HEK293T (cell line): ENCODE measurements at regions not wholly inside any gene's neighbourhood (a gene's known extent, or its start where the extent isn't known, plus 50 kb on each side); places are given as distances from the start of the nearest gene placed in this dataset.

ENCODE experiments used
- ARNT ChIP-seq: fragments of 450-650 bp; IDR thresholded peaks from 2 replicates; pipeline ENCODE4 v1.6.1; 2017; ENCODE audit warnings: mild to moderate bottlenecking
- BHLHE40 ChIP-seq: fragments of 450-650 bp; IDR thresholded peaks from 2 replicates; pipeline ENCODE4 v1.6.1; 2016; ENCODE audit warnings: mild to moderate bottlenecking, moderate library complexity, borderline replicate concordance
- ELF4 ChIP-seq: fragments of 450-650 bp; IDR thresholded peaks from 2 replicates; pipeline ENCODE4 v1.6.1; 2017; ENCODE audit warnings: antibody characterized with exemption
- FOXA1 ChIP-seq: fragments of 450-650 bp; IDR thresholded peaks from 2 replicates; pipeline ENCODE4 v1.6.1; 2016; ENCODE audit warnings: mild to moderate bottlenecking
- FOXM1 ChIP-seq: fragments of 450-650 bp; IDR thresholded peaks from 2 replicates; pipeline ENCODE4 v1.6.1; 2017; ENCODE audit warnings: mild to moderate bottlenecking, borderline replicate concordance
- HDGF ChIP-seq: fragments of 450-650 bp; IDR thresholded peaks from 2 replicates; pipeline ENCODE4 v1.6.1; 2017; ENCODE audit warnings: antibody characterized with exemption, borderline replicate concordance
- NFRKB ChIP-seq: fragments of 450-650 bp; IDR thresholded peaks from 2 replicates; pipeline ENCODE4 v1.6.1; 2016; ENCODE audit warnings: mild to moderate bottlenecking, moderate library complexity
- SP1 ChIP-seq: fragments of 450-650 bp; IDR thresholded peaks from 2 replicates; pipeline ENCODE4 v1.6.1; 2017
- TARDBP ChIP-seq: fragments of 450-650 bp; IDR thresholded peaks from 2 replicates; pipeline ENCODE4 v1.6.1; 2016
- ZNF384 ChIP-seq: fragments of 450-650 bp; IDR thresholded peaks from 2 replicates; pipeline ENCODE4 v1.6.1; 2016

- TF ChIP-seq BHLHE40 (no peak), FOXM1 (no peak), NFRKB (no peak), HDGF (no peak), ARNT (no peak), SP1 (no peak), FOXA1 (no peak), ZNF384 (no peak), ELF4 (no peak), TARDBP (no peak)
These were observed 107.8 kb upstream of the PRLR start for GRCh38 chr5:35338157-35338453.
